Fibroblast of skin of left quadriceps (primary cell): ENCODE measurements at regions not wholly inside any gene's neighbourhood (a gene's known extent, or its start where the extent isn't known, plus 50 kb on each side); places are given as distances from the start of the nearest gene placed in this dataset.
A peak's percentile ranks its signal among the peaks of the same experiment; 100 is the strongest.

Experiments used
- DNase-seq, 2 experiments: peaks; one replicate each; pipeline ENCODE4 v3.0.0-alpha.2; 2013; ENCODE audit warnings: low read depth in 2 of 2

- DNase-seq = peak; percentile 4 to 7
Observed at GRCh38 chr12:41932470-41932991, 212.1 kb downstream of the GXYLT1 start.

- DNase-seq = no peak
Observed at GRCh38 chr12:41930866-41931437, 213.7 kb downstream of the GXYLT1 start.

DNA sequence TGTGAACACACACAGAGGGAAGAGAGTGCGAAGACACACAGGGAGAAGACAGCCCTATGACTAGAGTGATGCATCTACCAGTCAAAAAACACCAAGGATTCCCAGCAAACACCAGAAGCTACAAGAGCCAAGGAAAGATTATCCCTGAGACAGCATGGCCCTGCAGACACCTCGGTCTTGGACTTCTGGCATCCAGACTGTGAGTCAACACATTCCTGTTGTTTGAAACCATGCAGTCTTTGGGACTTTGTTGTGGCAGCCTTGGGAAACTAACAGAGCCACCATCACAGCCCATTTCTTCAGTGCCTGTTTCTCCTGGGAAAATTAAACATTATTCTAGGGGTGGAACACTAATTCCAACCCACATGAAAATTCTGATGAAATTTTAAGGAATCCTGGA, 220.6 kb downstream of the GXYLT1 start:
- no peak for DNase-seq

- no peak for DNase-seq
Observed at GRCh38 chr12:41923351-41923750, 221.3 kb downstream of the GXYLT1 start.

- no peak for DNase-seq
Observed at GRCh38 chr12:41920355-41920754, 224.3 kb downstream of the GXYLT1 start.

- no peak for DNase-seq
Observed at GRCh38 chr12:41919526-41920261, 225.0 kb downstream of the GXYLT1 start.

- no peak for DNase-seq
Observed at GRCh38 chr12:41919048-41919447, 225.6 kb downstream of the GXYLT1 start.

GRCh38 chr12:41917938-41918341, 226.7 kb downstream of the GXYLT1 start:
- DNase-seq = no peak

DNA sequence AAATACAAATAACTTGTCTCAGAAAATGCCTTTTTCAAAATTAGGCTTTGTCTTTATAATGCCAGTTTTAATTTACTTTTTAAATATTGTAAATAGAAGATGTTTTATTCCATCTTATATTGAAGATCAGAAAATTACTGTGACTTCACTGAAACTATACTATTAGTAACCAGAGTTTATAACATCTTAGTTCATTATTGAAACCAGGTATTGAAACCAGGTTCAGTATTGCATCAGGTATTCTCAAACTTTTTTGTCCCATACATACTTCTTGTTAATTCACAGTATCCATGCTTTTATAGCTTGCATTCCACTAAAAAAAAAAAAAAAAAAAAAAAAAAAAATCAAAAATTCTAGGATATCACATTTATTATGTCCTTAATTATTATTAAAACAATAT, 227.5 kb downstream of the GXYLT1 start:
- DNase-seq = no peak

DNA sequence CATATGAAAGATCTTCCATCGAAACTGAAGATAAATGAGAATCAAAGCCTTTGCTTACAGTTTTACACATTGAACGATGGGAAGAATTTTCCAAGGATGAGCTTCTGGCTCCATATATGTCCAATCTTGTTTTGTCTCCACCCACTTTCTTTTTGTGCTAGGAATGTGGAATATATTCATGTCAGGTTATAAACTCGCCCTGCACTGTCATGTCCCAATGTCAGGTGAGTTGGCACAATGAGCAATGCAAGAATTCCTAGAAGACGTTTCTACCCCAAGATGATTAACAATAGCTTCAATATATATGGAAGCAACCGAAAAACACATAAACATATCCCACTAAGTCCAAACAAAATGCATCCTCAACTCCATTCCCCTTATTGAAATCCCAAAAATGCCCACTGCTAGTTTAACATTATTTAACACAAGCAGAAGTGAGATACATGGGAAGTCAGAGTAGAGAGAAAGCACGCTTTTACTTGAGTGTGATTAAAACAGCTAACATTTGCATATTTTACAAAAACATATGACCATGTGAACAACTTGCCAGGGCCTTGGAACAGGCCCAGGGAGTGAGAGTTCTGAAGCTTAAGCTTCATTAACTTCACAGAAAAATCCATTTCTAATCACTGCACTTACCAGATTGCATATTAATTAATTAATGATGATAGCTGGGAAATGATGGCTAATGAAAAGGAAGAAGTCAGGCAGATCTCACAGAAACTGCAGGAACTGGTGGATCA, 233.9 kb downstream of the GXYLT1 start:
- DNase-seq = no peak

- no peak for DNase-seq
Observed at GRCh38 chr12:41908206-41908605, 236.5 kb downstream of the GXYLT1 start.

- no peak for DNase-seq
Observed at GRCh38 chr12:41907550-41907949, 237.1 kb downstream of the GXYLT1 start.

- DNase-seq = no peak
Observed at GRCh38 chr12:41907021-41907420, 237.7 kb downstream of the GXYLT1 start.

DNA sequence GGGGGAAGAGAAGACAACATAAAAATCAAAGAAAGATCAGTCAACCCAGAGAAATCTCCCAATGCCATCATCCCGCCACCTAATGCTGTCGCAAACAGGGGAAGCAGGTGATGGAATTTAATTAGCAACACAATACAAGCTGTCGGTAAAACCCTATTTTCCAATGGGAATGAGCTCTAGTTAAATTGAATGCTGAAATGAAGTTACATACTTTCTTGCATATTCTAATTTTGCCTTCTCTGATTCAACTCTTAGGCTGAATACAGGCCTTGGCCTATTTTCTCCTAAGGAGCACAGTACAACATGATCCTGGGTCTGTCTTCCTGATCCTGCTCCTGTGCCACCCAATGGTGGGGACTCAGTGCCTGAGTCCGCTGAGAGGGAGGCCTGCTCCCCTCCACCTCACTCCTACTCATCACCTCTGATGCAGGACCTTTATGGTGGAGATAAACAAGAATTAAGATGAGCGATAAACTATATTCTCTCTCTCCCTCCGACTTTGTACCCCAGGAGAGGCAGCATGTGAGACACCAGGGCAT, 238.8 kb downstream of the GXYLT1 start:
- no peak for DNase-seq

GRCh38 chr12:41905073-41905758, 239.5 kb downstream of the GXYLT1 start:
- no peak for DNase-seq

DNA sequence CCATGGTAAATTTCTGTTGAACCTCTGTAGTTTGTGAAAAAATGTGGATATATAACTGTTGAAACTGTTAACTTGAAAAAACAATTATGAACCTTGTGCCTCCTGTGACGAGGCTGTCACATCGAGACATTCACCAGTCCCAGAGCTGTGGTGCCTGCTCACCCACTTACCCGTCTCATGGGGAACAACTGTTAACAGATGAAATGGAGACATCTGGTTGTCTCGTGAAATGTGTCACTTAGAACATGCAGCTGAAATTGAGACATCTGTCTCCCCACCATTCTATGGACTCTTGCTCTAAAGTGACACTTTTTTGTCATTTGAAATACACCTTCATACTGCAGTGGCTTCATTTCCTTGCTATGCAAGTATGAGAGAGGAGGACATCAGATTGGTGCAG, 240.6 kb downstream of the GXYLT1 start:
- no peak for DNase-seq

DNA sequence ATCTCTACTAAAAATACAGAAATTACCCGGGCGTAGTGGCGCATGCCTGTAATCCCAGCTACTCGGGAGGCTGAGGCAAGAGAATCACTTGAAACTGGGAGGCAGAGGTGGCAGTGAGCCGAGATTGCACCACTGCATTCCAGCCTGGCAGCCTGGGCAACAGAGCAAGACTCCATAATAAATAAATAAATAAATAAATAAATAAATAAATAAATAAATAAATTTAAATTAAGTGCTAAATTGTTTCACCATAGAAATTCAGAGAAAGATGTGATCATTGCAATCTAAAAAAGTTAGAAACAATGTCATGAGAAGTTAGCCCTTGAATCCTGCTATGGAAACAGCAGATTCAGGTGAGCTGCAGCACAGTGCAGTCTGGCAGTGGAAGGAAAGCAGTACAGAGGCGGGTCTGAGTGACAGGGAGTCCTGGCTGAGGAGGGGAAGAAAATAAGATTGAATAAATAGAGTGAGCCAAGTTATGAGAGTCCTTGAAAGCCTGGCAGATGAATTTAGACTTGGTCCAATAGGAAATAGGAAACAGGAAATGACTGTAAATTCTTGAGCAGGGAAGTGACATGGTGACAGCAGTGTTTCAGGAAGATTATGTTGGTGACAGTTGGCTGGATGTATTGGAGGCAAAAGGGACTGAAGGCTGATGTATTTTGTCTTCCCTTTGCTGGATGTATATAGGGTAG, 241.5 kb downstream of the GXYLT1 start:
- DNase-seq = no peak

DNA sequence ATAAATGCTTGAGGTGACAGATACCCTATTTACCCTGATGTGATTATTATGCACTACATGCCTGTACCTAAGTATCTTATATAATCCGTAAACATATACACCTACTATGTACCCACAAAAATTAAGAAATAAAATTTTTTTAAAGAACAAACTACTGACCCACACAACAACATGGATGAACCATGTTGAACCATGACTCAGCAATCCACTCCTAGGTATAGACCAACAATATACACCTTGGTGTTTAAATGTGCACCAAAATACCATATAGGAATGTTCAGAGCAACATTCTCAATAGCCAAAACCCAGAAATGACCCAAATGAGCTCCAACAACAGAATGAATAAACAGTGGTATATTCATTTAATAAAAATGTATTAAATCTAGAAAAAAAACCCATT, 245.1 kb downstream of the GXYLT1 start:
- no peak for DNase-seq

GRCh38 chr12:41897593-41897992, 247.1 kb downstream of the GXYLT1 start:
- no peak for DNase-seq

GRCh38 chr12:41893491-41893890, 251.2 kb downstream of the GXYLT1 start:
- DNase-seq = no peak

- DNase-seq = no peak
Observed at GRCh38 chr12:41892302-41892701, 252.4 kb downstream of the GXYLT1 start.
